ENCODE measurements at regions not wholly inside any gene's neighbourhood (a gene's known extent, or its start where the extent isn't known, plus 50 kb on each side); places are given as distances from the start of the nearest gene placed in this dataset.

DNA sequence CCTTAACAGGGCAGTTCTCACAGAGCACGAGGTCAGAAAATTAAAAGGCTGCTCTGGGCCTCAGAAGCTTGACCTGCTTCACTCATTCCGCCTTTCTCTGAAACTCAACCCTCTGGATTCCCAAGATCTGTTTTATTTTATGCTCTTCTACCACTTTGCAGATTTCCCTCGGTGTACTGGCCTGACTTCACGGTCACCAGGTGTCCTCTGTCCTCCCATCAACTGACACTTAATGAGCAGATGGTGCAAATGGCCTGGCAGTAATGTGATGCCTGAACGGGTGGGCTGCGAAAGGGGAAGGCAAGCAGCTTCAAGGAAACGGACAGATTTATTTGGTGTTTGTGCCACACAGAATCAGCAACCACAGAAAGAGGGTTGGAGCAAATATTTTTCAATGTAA, 169.7 kb upstream of the TFAP2D start:
- TF ChIP-seq CTCF (IDR thresholded peaks at IDR 0.05) (no peak), POLR2A (IDR thresholded peaks at IDR 0.05) (no peak)
